IPS DF 4.7 (cell line): ENCODE measurements at regions not wholly inside any gene's neighbourhood (a gene's known extent, or its start where the extent isn't known, plus 50 kb on each side); places are given as distances from the start of the nearest gene placed in this dataset.

ENCODE experiments used
- DNase-seq: peaks from one replicate; pipeline ENCODE4 v3.0.0-alpha.2; 2013; ENCODE audit warnings: low spot score; ENCODE audit errors: extremely low read depth

DNA sequence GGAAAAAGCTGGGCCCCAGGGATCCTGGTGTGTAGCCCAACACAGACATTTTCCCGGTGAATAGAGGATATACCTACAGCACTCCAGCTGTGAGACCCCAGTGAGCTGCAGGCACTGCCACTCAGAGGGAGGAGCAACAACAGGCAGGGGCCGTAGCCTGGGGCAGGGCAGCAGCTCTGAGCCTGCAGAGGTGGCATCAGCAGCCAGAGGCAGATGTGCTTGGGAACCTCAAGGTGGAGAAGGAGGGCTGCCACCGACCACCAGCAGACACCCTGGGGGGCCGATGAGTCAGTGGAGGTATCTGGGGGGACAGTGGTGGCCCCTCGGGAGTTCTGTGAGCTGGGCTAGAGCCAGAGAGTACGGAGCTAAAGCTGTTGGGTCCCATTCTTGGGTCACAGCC lies 110.2 kb upstream of the GDF10 start:
- DNase-seq, result no peak

DNA sequence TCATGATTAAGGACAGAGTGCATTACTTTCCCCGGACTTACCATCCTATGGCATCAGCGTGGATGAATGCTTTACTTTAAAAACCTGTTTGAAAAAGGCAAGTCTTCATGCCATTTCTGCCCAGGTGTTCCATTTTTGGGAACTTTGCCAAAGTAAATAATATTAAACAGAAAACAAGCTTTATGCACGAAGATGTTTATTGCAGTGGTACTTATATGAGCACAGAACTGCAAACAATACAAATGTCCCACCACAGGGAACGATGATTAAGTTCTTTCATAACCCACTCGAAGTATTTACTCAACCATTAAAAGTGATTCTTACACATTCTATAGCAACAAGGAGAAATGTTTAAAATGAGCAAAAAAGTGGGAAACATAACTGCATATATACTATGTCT lies 109.7 kb upstream of the GDF10 start:
- no peak for DNase-seq

DNA sequence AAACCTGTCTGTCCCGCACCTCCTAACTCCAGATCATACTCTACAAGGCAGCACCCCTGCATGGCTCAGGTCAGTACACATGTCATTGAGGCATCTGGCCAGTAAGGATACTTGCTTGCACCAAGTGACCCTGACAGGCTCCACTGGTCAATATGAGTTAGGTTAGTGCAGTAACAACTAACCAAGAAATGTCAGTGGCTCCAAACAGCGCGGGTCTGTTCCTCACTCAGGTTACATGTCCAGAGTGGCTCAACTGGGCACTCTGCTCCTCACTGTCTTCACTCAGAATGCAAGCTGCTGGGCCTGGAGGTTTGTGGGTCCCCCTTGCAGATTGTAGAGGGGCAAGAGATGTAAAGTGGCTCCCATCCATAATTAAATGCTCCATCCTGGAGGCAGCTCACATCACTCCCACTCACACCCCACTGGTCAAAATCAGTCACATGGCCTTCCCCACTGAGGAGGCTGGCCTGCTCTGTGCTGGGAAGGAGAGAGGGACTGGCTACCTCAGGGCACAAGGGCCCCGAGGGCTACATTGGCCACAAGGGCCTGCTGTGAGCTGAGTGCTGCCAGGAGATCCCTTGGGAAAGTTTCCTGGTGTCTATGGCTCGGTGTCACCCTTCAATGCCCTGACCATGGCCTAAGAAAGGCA lies 109.1 kb upstream of the GDF10 start:
- no peak for DNase-seq

DNA sequence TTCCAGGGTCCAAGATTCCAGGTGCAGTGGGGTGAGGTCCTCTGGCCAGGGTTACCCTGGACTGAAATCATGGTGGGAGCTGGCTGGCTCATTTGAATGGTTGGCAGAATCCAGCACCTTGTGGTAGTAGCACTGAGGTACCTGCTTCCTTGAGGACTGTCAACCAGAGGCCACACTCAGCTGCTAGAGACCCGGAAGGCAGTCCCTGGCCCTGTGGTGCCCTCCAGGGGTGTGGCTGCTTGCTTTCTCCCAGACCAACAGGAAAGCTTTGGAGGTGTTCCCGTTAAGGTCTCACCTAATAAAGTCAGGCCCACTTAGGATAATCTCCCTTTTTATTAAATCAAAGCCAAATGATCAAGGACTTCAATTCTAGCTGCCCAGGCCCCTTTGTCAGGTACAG lies 107.7 kb upstream of the GDF10 start:
- no peak for DNase-seq

DNA sequence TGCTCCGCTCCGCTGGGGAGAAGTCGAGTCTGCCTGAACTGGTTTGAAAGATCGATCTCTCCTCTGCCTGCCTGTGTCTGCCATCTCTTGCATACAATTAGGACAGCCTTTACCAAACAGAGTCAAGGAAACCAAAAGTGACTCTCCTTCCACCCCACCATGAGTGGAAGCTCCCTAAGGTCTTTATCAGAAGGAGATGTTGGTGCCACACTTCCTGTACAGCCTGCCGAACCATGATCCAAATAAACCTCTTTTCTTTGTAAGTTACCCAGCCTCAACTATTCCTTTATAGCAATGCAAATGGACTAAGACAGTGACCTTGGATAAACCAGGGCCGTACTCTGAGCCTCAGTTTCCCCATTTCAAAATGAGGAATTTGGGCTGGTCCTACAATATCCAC lies 106.3 kb upstream of the GDF10 start:
- DNase-seq, result no peak

DNA sequence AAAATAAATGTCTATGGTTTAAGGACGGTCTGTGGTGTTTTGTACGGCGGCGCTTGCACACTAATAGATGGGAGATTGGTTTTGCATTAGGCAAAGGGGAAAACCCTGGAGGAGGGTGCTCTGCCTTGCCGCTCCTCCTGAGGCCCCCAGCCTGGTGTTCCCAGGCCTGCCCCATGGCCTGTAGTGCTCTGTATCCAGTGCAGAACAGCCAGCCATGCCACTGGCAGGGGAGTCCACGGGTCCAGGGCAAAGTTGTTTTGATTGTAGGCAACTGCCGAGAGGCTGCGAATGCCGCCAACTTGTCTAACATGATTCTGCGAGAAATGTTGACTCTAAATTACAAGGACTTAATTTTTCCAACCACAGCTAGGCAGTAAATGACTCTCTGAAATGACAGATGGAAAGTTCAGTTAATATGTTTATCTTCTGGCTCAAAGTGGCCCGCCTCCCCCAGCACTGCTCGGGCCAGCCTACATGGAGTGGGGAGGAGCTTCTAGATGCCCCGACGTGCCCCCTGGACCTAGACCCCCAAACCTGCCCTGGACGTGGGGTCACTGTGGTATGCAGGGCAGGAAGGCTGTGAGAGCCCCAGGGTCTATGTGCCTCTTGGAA lies 104.6 kb upstream of the GDF10 start:
- no peak for DNase-seq

DNA sequence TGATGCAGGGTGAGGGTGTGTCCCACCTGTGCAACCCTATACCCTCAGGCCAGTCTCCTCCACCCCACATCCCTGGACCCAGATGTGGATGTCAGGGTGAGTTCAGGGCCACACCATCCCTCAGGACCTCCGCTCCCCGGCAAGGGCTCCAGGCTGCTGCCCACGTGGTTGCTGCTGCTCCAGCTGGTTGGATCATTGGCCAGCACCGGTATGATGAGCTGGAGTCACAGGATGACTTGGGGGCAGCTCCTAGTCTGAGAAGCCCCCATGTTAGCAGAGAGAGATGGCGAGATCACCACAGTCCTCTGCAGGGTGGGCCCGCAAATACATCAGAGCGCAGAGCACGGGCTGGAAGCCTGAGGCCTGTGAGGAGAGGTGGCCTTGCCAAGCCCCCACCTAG lies 103.3 kb upstream of the GDF10 start:
- DNase-seq, result no peak

DNA sequence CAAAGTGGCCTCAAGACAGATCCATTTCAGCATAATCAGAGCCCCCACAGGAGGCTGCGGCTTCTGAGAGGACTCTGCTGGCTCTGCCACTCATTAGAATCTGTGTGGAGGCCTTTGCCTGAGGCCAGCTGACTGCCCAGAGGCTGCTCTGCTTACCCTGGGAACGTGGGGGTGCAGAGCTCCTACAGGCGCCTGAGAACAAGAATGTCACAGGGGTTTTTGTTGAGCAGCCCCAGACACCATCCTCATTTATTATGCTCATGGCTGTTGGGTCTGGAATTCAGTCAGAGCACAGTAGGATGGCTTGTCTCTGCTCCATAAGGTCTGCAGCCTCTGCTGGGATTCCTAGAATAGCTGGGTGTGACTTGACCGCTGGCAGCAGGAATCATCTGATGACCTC lies 101.8 kb upstream of the GDF10 start:
- no peak for DNase-seq

DNA sequence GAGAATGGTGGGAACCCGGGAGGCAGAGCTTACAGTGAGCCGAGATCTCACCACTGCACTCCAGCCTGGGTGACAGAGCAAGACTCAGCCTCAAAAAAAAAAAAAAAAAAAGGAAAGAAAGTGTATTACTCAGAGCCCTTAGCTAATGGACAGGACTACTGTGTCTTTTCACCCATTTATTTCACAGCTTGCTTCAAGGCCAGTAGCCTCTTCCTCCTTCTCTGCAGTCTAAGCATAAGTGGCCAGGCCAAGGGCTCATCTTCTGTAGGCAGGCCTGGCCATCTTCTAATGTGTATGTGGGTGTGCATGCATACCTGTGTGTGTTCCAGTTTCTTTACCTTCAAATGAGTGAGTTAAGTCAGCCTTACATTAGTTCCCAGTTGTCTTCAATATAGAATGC lies 94.8 kb upstream of the GDF10 start:
- no peak for DNase-seq

DNA sequence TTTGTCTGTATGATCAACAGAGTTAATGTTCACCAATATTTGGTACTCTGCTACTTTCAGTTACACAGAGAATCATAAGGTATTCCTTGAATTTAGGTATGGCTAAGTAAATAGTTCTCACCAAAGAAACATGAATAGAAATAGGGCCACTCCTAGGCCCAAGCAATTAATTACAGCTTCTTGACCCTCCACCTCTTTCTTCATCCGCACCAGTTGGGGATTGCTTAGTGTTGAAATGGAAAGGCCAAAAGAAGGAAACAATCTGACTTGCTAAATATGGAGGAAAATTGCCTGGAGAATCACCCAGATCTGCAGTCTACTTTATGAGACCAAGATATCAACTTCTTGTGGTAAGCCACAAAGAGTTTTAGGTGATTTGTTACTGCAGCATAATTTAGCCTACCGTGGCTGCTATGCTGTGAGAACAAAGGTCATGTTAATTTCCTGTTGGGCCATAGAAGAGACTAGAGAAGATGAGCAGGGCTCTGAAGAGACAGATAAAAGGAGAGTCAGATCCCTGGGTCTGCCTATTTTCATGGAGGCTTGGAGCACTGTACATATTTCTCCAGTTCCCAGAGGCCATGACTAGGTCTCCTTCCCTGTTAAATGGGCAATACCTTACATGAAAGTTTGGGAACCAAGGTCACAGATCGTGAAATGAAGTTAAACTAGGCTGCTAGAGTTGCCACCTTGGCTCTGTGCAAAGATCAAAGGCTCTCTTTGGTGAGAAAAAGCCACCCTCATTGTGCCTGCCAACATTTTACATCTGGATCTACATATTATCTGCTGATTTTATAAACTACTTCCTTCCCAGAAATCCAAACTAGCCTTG lies 93.3 kb upstream of the GDF10 start:
- DNase-seq, result no peak

DNA sequence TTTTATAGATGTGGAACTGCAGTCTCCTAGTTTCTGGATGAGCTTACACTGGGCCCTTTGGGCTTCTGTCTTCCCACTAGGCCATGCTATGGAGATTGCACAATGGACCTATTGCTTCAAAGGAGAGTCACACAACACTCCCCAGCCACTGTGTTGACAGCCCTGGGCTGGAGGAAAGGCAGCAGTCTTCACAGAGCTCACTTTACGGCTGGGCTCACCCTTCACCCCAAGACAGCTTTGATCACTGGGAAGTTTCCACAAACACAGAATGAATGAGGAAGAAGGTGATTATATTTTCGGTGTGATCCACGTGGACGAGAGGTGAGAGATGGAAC lies 92.7 kb upstream of the GDF10 start:
- DNase-seq, result no peak

DNA sequence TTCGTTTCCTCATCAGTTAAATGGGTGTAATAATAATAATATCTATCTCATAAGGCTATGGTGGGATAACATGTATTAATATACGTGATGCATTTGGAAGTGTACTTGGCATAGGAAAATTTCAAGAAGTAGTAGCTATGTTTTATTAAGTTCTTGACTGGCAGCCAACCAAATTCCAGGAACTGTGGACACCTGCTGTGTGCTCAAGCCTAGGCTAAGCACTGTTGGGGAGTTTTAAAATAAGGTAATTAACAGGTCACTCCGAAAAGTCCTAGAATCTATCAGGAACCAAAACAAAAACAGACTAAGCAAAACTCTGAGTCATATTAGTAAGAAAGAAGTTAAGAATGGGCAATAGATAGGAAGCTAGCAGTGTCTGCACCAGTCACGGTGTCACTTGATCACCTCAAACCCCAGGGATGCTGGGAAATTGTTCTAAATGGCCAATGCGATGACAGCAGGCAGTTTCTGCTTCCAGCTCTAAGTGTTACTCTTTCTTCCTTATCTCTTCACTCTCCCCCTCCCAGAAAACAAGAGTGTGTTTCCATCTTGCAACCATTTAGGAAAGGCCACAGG lies 92.0 kb upstream of the GDF10 start:
- no peak for DNase-seq

DNA sequence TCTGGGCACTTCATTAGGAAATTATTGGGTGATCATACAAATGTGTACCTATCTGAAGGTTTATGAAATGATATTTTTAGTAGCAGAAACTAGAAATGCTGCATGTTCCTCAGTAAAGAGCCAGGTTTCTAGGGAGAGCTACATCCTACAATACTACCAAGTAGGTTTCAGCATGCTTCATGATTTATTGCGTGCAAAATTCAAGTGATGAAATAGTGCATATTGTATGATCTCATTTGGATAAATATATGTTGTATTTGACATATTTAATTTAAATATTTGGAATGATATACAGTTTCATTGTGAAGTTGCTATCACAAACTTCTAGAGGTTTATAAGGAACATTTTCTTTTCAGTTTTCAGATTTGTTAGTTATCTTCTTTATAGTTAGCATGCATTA lies 90.5 kb upstream of the GDF10 start:
- DNase-seq, result no peak

DNA sequence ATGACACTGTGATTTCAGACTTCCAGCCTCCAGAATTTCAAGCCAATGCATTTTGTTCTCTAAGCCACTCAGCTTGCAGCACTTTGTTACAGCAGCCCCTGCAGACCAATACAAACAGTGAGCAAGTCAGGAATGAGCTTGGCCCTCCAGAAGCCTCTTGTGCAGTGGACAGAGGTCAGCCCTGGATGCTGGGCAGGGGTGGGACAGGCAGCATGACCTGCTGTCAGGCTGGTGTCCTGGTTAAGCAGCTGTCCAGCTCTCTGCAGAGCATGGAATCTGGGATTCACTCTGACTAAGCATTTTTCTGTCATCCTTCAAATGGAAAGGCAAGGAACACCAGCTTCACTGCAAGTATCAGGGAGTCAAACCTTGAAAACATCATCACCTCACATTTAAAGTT lies 85.5 kb upstream of the GDF10 start:
- DNase-seq, result no peak

DNA sequence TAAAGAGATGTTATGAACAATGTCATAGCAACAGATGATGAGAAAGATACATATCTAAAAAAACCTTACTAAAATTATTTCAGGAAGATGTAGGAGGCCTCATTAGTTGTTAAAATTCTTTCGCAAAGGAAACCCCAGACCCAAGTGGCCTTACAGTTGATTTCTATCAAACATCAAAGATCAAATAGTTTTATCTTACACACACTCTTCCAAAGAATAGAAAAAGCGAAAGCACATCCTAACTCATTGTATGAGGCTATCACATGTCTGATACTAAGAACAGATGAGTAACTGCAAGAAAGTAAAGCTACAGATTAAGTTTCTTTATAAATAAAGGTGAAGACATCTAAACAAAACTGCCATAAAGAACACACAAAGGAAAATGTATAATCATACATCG lies 82.9 kb upstream of the GDF10 start:
- DNase-seq, result no peak

DNA sequence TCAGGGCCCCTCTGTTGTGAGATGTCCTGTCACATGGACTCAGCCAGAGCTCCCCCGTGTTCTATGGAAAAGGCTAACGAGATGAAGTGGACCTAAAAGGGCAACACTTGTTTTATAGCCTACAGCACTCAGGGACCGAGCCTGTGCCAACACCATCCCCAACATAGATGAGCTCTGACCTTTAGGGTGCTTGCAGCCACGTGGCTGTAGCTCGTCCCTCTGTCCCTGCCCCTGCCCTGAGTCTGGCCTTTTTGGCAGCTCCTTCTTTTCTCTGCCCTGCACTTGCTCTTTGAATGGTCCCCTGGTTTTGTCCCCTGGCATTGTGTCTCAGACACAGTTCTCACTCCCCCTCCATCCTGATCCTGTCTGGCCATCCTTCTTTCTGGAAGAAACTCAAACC lies 81.2 kb upstream of the GDF10 start:
- DNase-seq, result no peak

DNA sequence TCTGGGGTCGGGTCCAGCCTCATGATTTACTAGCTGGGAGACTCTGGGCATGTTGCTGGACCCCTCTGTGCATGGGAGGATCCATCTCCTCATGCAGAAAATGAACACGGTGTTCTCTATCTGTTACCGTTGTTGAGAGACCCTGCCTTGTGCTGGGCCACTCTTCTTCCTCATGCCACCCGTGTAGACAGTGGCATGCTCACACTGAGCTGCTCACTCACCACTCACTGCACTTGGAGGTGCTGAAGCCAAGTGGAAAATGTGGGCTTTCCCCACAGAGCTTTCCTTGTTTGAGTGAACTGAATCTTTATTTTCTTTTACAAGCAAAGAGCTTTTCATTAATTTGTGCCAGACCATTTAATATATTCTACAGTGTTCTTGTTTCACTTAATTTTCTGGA lies 77.5 kb upstream of the GDF10 start:
- DNase-seq, result no peak

DNA sequence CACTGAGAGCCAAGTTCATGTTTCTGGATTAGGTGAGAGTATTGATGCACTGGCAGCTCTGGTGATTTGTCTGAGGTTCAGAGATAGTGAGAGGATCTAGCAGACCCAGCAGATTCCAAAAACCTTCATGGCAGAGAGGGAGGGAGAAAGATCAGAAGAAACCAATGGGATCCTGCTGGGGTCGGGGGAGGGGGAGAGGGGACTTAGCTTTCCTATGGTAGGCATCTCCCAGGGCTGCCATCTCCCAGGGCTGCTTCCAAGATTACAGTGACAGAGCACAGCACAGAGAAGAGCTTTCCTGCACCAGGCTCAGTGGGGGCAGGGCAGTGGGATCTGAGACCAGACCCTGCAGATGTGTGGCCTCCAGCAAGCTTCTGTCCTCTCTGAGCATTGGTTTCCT lies 76.8 kb upstream of the GDF10 start:
- DNase-seq, result no peak

DNA sequence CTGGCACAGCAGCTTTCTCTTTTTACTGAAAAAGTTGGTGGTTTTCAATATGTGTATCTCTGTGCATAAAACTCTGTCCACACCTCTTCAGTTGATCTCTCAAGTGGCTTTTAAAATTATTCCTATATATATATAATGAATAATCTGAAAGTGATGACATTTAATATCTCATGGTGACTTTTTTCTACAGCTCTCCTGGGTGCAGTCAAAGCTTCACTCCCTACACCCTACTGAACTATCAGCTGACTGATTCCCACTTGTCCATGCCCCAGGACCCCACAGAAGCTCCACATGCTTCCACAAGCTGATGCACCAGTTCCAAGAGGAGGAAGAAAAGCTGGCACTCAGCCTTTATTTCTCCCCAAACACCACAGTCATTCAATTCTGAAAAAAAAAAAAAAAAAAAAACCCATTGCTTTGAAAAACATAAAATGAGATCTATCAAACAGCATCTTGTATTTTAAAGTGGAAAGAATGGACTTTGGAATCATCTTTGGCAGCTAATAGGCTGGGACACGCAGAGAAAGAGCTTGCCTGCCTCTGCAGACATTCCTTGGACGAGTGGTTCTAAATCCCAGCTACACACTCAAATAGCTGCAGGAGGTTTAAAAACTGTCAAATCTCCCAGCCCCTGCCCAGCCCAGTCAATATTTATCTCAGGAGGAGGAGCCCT lies 75.3 kb upstream of the GDF10 start:
- no peak for DNase-seq

DNA sequence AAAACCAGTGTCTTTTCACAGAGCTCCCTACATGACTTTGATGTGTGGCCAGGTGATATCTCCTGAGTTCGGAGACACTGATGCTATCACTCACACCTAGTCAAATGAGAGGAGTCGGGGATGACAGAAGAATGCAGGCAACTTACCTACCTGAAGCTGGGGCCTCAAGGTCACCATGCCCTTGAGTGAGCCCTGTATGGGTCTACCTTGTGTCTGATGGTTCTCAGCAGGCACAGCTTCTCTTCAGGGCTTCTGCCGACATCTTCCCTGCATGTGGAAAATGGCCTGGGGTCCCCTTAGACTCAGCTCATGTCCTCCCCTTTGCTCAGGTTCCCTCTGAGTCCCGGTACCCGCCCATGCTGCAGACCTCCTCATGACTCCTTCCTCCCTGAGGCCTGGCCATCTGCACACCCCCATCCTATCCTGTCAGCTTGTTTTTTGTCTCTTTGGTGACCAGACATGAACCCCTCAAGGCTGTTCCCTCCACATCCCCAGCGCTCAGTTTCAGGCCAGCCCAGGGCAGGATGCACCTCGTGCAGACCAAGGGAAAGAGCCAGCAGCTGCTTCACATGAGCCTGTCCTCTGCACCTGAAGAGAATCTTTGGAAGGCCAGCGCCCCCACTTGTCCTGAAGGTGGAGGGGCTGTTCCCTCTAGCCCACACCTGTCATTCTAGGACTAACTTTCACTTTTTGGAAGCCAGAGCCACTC lies 74.6 kb upstream of the GDF10 start:
- DNase-seq, result no peak

DNA sequence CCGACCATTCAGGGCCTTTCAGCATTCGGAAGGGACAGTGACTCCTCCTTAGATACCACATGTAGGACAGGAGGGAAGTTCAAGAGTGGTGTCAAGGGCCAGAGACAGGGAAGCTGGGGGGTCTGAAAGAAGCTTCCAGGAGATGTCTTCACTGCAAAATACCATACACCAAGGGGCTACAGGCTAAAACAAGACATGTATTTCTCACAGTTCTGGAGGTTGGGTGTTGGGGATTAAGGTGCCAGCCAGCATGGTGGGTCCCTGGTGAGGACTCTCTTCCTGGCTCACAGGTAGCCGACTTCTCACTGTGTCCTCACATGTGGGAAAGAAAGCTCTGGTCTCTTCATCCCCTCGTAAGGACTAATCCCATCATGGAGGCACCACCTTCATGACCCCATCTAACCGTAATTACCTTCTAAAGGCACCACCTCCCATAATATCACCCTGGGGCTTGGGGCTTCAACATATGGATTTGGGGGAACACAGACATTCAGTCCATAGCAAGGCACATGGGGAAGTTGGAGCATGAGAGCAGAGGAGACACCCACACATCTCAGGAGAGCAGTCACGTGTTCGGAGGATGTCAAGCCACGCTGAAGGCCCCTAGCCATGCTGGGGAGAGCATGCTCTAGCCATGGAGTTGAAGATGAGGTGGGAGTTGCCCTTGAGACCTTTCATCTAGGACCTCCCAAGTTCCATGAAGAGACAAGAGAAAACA lies 73.9 kb upstream of the GDF10 start:
- no peak for DNase-seq
